ENCODE measurements at regions not wholly inside any gene's neighbourhood (a gene's known extent, or its start where the extent isn't known, plus 50 kb on each side); places are given as distances from the start of the nearest gene placed in this dataset.
"Not testable (repeated sequence)": the region's sequence is repeated elsewhere in the genome, so short reads cannot be mapped to it uniquely, and the experiment has no call there.

GRCh38 chrX:95974890-95975289, 709.8 kb upstream of the DIAPH2 start:
- no peak for DNase-seq (ENCODE audit: low read depth)

GRCh38 chrX:95995583-95995982, 689.1 kb upstream of the DIAPH2 start:
- DNase-seq (ENCODE audit: low read depth), result no peak

DNA sequence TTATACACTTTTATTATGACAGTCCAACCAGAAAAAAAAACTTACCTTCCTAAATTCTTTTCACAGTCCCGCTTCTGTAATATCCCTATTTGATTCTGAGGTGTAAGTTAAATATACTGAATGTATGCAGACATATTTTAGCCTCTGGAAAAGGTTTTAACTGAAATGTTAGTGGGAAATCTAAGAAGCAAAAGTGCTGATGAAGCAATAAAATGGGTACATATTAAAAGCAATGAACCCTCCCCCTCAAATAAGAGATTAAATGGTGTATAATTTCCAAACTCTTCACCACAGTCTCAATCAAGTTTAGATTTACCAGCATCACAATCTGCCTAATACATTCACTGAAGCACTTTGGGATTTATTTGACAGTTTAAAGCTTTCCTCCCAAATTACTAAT, 688.3 kb upstream of the DIAPH2 start:
- no peak for DNase-seq (ENCODE audit: low read depth)

- DNase-seq (ENCODE audit: low read depth), result no peak
Observed at GRCh38 chrX:96002431-96002830, 682.2 kb upstream of the DIAPH2 start.

DNA sequence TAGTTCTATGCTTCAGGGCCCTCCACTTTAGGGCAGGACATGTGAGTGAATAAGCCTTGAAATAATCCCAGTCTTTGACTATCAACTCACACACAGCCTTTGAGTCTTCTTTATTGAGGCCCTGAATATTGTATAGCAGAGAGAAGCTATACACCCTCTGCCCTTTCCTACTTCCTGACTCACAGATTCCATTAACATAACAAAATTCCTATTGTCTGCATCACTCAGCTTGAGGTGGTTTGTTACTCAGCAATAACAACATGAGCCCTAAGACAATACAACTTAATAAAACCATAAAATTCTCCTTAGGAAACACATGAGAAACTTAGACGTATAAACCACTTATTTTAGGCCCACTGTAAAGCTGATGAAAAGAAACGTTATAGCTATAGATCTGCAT, 680.3 kb upstream of the DIAPH2 start:
- DNase-seq (ENCODE audit: low read depth), result no peak

- no peak for DNase-seq (ENCODE audit: low read depth)
Observed at GRCh38 chrX:96006281-96006680, 678.4 kb upstream of the DIAPH2 start.

DNA sequence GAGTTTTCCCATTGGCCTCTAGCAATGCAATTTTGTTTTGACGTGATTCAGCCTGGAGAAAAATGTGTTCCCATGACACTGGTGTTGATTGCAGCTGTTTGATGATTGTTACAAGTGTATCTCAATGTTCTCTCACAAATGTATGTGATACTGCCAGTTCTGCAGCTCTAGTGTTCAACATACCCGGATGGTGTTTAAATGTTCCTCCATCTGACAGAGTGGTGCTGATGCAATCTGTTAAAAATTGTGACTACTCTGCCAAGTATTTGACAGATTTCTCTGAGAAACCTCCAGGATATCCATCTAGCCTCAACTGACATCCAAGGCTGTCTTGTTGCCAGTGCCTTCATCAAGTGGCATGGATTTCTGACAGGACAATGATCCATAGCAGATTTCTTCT, 657.2 kb upstream of the DIAPH2 start:
- DNase-seq (ENCODE audit: low read depth), result no peak

DNA sequence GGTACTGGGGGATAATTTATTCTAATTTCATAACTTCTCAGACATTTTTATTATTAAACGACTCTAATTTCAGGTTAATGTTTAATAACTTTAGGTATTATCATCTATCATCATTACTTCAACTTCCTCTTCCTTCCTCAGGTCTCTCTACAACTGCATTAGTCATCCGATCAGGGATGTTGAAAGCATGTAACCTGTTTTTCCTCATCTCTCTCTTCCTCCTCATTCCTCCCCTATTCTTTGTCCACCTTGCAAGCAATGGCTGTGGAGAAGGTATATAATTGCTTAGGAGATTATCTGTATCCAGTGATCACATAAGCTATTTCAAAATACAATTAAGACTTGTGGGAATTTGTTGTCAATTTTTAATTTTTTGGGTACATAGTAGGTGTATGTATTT, 632.6 kb upstream of the DIAPH2 start:
- no peak for DNase-seq (ENCODE audit: low read depth)

- DNase-seq (ENCODE audit: low read depth), result no peak
Observed at GRCh38 chrX:96081891-96082290, 602.8 kb upstream of the DIAPH2 start.

- DNase-seq (ENCODE audit: low read depth), result no peak
Observed at GRCh38 chrX:96094616-96095015, 590.0 kb upstream of the DIAPH2 start.

DNA sequence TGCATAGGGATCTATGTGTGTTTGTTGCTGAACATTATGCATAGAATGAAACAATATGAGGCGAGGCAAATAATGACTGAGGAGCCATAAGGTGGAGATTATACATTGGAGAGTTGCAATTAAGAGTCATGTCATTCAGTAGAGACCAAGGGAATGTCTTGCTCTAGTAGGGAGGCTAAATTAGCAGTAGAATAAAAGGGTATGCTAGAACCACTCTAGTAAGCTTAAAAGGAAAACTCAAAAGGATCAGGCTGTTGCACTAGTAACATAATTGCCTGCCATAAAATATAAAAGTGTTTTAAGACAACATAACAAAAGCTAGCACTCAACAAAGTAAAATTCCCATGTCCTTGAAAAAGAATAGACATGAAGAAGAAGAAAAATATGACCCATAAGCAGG, 586.2 kb upstream of the DIAPH2 start:
- no peak for DNase-seq (ENCODE audit: low read depth)

- no peak for DNase-seq (ENCODE audit: low read depth)
Observed at GRCh38 chrX:96102997-96103396, 581.6 kb upstream of the DIAPH2 start.

GRCh38 chrX:96112689-96113088, 572.0 kb upstream of the DIAPH2 start:
- DNase-seq (ENCODE audit: low read depth), result no peak

- no peak for DNase-seq (ENCODE audit: low read depth)
Observed at GRCh38 chrX:96126182-96126581, 558.5 kb upstream of the DIAPH2 start.

GRCh38 chrX:96128058-96128457, 556.6 kb upstream of the DIAPH2 start:
- DNase-seq (ENCODE audit: low read depth), result not testable (repeated sequence)

DNA sequence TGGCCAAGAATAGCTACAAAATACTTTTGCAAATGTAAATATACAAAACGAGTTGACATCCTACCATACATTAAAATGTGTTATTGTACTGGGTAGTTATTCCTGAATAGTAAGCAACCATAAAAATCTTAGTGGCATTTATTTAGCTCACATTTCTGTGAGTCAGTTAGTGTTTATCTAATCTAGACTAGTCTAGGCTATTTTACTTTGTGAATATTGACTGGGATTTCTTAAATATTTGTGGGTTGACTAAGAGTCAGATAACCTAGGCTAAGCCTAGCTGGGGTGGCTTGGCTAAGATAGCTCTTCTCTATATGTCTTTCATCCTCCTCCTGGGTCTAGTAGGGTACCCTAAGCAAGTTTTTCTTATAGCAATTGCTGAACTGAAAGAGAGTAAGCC, 543.8 kb upstream of the DIAPH2 start:
- no peak for DNase-seq (ENCODE audit: low read depth)

DNA sequence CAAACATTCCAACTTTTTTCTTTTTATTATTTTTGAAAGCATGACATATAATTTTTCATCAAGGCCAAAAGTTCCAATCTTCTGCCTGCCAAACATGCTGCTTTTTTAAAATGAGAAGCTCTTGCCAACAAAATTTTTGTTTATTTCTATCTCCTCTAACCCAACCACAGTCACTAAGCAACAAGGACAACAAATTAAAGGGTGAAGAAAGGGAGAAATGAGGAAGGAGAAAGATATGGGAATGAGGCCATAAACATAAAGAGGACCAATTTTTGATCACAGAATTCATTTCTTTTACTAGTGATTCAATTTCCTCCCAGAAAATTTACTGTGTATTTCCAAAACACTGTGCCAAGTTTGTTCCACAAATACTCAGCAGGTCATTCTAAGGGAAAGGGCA, 537.0 kb upstream of the DIAPH2 start:
- DNase-seq (ENCODE audit: low read depth), result no peak

- DNase-seq (ENCODE audit: low read depth), result no peak
Observed at GRCh38 chrX:96170626-96171025, 514.0 kb upstream of the DIAPH2 start.

- DNase-seq (ENCODE audit: low read depth), result no peak
Observed at GRCh38 chrX:96176921-96177320, 507.7 kb upstream of the DIAPH2 start.

GRCh38 chrX:96181605-96182004, 503.0 kb upstream of the DIAPH2 start:
- no peak for DNase-seq (ENCODE audit: low read depth)

GRCh38 chrX:96182366-96182765, 502.3 kb upstream of the DIAPH2 start:
- no peak for DNase-seq (ENCODE audit: low read depth)

DNA sequence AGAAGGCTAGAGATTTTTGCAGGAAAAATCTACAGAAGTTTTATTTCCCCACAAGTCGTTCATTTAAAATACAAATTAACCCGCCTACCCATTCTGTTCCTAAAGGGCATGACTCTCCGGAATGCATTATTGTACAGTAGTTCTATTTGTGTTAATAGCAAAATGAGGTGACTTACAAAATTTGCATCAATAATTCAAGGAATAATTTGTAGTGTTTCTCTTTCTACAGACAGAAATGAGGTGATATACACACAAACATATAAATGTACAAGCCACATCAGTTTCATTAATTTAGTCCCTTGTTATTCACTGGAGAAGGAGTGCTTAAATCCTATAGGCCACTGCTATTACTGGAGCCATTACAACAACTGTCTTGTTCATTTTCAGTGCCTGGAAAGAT, 501.3 kb upstream of the DIAPH2 start:
- DNase-seq (ENCODE audit: low read depth), result no peak

GRCh38 chrX:96183843-96184242, 500.8 kb upstream of the DIAPH2 start:
- DNase-seq (ENCODE audit: low read depth), result no peak

DNA sequence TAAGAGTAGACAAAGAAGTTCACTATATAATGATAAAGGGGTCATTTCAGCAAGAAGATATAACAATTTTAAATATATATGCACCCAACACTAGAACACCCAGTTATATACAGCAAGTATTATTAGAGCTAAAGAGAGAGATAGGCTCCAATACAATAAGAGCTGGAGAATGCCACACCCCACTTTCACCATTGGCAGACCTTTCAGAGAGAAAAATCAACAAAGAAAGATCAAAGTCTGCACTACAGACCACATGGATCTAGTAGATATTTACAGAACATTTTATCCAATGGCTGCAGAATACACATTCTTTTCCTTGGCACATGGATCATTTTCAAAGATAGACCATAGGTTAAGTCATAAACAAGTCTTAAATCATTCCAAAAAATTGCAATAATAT, 479.7 kb upstream of the DIAPH2 start:
- no peak for DNase-seq (ENCODE audit: low read depth)

DNA sequence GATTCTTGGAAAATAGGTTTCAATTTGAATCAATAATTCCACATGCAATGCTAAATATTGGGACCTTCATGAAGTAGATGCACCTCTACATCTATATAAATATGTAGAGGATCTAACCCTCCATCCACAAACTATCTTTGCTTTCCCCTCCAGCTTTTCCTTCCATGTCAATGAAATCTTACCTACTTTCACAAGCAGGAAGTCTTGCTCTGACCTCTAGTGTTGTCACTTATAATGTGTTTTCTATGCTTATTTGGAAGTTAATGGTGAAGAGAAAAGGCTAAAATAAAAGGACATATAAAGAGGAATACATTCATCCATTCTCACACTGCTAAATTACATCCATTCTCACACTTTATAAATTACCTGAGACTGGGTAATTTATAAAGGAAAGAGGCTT, 472.7 kb upstream of the DIAPH2 start:
- DNase-seq (ENCODE audit: low read depth), result no peak
